SK-N-SH treated with all-trans-retinoic acid at 6 μM for 48 hours (cell line): ENCODE measurements at regions not wholly inside any gene's neighbourhood (a gene's known extent, or its start where the extent isn't known, plus 50 kb on each side); places are given as distances from the start of the nearest gene placed in this dataset.

Experiments
- ATAC-seq: fragments of 200-7000 bp; cut with Tn5 transposase; 3 replicates; pipeline ENCODE4 v1.9.1; 2020; ENCODE audit warnings: mild to moderate bottlenecking, moderate library complexity
- ARNTL ChIP-seq: fragments of 450-650 bp; formaldehyde crosslinking; IDR thresholded peaks from 2 replicates; pipeline ENCODE4 v1.5.0; 2020; ENCODE audit warnings: low read depth, mild to moderate bottlenecking, moderate library complexity, borderline replicate concordance
- BACH2 ChIP-seq: fragments of 250-450 bp; sonication (Bioruptor Pico); IDR thresholded peaks from 2 replicates; pipeline ENCODE4 v1.9.0; 2021; ENCODE audit warnings: mild to moderate bottlenecking, borderline replicate concordance
- CSDC2 ChIP-seq: fragments of 250-450 bp; sonication (Bioruptor Pico); IDR thresholded peaks from 2 replicates; pipeline ENCODE4 v1.5.0; 2020; ENCODE audit warnings: mild to moderate bottlenecking, moderate library complexity
- ESRRG ChIP-seq: fragments of 250-450 bp; sonication (Bioruptor Pico); IDR thresholded peaks from 2 replicates; pipeline ENCODE4 v1.6.1; 2021; ENCODE audit warnings: mild to moderate bottlenecking
- GLIS3 ChIP-seq: fragments of 250-450 bp; sonication (Bioruptor Pico); IDR thresholded peaks from 2 replicates; pipeline ENCODE4 v1.5.0; 2020; ENCODE audit warnings: mild to moderate bottlenecking, moderate library complexity
- ISL1 ChIP-seq: fragments of 250-450 bp; sonication (Bioruptor Pico); IDR thresholded peaks from 2 replicates; pipeline ENCODE4 v2.1.2; 2022; ENCODE audit warnings: mild to moderate bottlenecking, moderate library complexity
- OSR1 ChIP-seq: fragments of 250-450 bp; sonication (Bioruptor Pico); IDR thresholded peaks from 2 replicates; pipeline ENCODE4 v1.8.0; 2022; ENCODE audit warnings: moderate library complexity, mild to moderate bottlenecking, inconsistent platforms
- PPARA ChIP-seq: fragments of 250-450 bp; sonication (Bioruptor Pico); IDR thresholded peaks from 2 replicates; pipeline ENCODE4 v1.5.0; 2020; ENCODE audit warnings: mild to moderate bottlenecking, borderline replicate concordance
- RARB ChIP-seq: fragments of 250-450 bp; sonication (Bioruptor Pico); IDR thresholded peaks from 2 replicates; pipeline ENCODE4 v1.8.0; 2021; ENCODE audit warnings: mild to moderate bottlenecking, moderate library complexity
- TCF4 ChIP-seq: fragments of 250-450 bp; sonication (Bioruptor Pico); IDR thresholded peaks from 2 replicates; pipeline ENCODE4 v1.8.0; 2021; ENCODE audit warnings: mild to moderate bottlenecking, moderate library complexity, borderline replicate concordance
- TOX ChIP-seq: fragments of 250-450 bp; sonication (Bioruptor Pico); IDR thresholded peaks from 2 replicates; pipeline ENCODE4 v1.8.0; 2021; ENCODE audit warnings: mild to moderate bottlenecking, moderate library complexity, borderline replicate concordance
- ZC3H10 ChIP-seq: fragments of 250-450 bp; sonication (Bioruptor Pico); IDR thresholded peaks from 2 replicates; pipeline ENCODE4 v1.5.1; 2021; ENCODE audit warnings: mild to moderate bottlenecking, moderate library complexity
- ZFP3 ChIP-seq: fragments of 250-450 bp; sonication (Bioruptor Pico); IDR thresholded peaks from 2 replicates; pipeline ENCODE4 v1.5.0; 2020; ENCODE audit warnings: mild to moderate bottlenecking, moderate library complexity
- ZFP30 ChIP-seq: fragments of 450-650 bp; formaldehyde crosslinking; IDR thresholded peaks from 2 replicates; pipeline ENCODE4 v1.5.0; 2022; ENCODE audit warnings: mild to moderate bottlenecking, moderate library complexity
- ZNF565 ChIP-seq: fragments of 450-650 bp; formaldehyde crosslinking; conservative IDR thresholded peaks from 2 replicates; pipeline ENCODE4 v1.5.0; 2020; ENCODE audit warnings: low read depth, mild to moderate bottlenecking, moderate library complexity
- ZNF70 ChIP-seq: fragments of 450-650 bp; formaldehyde crosslinking; IDR thresholded peaks from 2 replicates; pipeline ENCODE4 v1.5.0; 2020; ENCODE audit warnings: mild to moderate bottlenecking, moderate library complexity
- ZNF8 ChIP-seq: fragments of 450-650 bp; formaldehyde crosslinking; IDR thresholded peaks from 2 replicates; pipeline ENCODE4 v1.5.0; 2020; ENCODE audit warnings: mild to moderate bottlenecking, moderate library complexity
- TF ChIP-seq, protein P1 (sequence below): fragments of 250-450 bp; sonication (Bioruptor Pico); IDR thresholded peaks from 2 replicates; pipeline ENCODE4 v1.5.1; 2021; ENCODE audit warnings: mild to moderate bottlenecking, moderate library complexity
- TF ChIP-seq, protein P2 (sequence below): fragments of 250-450 bp; sonication (Bioruptor Pico); IDR thresholded peaks from 2 replicates; pipeline ENCODE4 v1.8.0; 2021; ENCODE audit warnings: low read depth, mild to moderate bottlenecking, moderate library complexity, borderline replicate concordance
- TF ChIP-seq, protein P3 (sequence below): fragments of 250-450 bp; sonication (Bioruptor Pico); IDR thresholded peaks from 2 replicates; pipeline ENCODE4 v1.8.0; 2020; ENCODE audit warnings: mild to moderate bottlenecking, moderate library complexity, borderline replicate concordance

DNA sequence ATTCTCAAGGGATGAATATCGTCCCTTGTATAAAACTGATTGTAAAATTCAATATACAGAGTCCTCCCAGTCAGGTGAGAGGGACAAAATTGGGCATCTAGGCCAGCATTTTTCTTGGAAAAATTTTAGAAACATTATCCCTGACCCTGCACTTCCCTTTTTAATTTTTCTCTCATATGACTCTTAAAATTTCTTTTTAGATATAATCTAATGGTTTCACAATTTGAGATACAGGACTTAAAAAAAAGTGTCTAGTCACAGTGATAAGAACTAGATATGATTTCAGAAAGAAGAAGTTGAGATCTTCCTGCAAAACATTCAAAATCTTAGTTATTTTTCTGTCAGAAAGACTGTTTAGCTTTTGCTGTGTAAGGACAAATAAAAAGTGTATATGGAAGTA, 270.8 kb upstream of the PPFIA2 start:
- no peak for ATAC-seq
- TF ChIP-seq, protein P1, sequence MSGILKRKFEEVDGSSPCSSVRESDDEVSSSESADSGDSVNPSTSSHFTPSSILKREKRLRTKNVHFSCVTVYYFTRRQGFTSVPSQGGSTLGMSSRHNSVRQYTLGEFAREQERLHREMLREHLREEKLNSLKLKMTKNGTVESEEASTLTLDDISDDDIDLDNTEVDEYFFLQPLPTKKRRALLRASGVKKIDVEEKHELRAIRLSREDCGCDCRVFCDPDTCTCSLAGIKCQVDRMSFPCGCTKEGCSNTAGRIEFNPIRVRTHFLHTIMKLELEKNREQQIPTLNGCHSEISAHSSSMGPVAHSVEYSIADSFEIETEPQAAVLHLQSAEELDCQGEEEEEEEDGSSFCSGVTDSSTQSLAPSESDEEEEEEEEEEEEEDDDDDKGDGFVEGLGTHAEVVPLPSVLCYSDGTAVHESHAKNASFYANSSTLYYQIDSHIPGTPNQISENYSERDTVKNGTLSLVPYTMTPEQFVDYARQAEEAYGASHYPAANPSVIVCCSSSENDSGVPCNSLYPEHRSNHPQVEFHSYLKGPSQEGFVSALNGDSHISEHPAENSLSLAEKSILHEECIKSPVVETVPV (CRISPR knock-in tag), result no peak
- TF ChIP-seq ZNF565, result no peak

DNA sequence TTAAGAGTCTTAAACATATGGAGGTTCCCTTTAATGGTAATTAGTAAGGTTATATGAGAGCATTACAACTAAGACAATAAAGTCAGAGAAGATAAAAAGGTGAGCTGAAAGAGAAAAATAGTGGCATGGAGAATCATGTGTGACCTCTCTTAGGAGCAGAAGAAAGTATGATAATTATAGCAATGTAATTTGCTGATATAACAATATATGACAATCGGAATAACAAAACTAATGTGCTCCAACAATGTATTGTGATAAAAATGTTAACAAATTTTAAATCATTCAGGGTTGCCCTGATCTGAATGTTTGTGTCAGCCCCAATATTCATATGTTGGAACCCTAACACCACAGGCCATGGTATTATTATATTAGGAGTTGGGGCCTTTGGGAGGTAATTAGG, 269.6 kb upstream of the PPFIA2 start:
- no peak for TF ChIP-seq ZNF565
- TF ChIP-seq OSR1 (CRISPR knock-in tag), result no peak
- no peak for TF ChIP-seq TOX (CRISPR knock-in tag)
- no peak for TF ChIP-seq BACH2
- no peak for TF ChIP-seq RARB (CRISPR knock-in tag)
- TF ChIP-seq, protein P2, sequence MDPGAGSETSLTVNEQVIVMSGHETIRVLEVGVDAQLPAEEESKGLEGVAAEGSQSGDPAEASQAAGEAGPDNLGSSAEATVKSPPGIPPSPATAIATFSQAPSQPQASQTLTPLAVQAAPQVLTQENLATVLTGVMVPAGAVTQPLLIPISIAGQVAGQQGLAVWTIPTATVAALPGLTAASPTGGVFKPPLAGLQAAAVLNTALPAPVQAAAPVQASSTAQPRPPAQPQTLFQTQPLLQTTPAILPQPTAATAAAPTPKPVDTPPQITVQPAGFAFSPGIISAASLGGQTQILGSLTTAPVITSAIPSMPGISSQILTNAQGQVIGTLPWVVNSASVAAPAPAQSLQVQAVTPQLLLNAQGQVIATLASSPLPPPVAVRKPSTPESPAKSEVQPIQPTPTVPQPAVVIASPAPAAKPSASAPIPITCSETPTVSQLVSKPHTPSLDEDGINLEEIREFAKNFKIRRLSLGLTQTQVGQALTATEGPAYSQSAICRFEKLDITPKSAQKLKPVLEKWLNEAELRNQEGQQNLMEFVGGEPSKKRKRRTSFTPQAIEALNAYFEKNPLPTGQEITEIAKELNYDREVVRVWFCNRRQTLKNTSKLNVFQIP (CRISPR knock-in tag), result no peak
- no peak for TF ChIP-seq ARNTL (CRISPR knock-in tag)
- no peak for TF ChIP-seq ZNF70
- TF ChIP-seq GLIS3 (CRISPR knock-in tag), result no peak
- TF ChIP-seq, protein P1 (CRISPR knock-in tag), result no peak
- no peak for TF ChIP-seq CSDC2 (CRISPR knock-in tag)
- no peak for TF ChIP-seq PPARA (CRISPR knock-in tag)
- TF ChIP-seq ZFP30 (CRISPR knock-in tag), result no peak
- ATAC-seq, result no peak

DNA sequence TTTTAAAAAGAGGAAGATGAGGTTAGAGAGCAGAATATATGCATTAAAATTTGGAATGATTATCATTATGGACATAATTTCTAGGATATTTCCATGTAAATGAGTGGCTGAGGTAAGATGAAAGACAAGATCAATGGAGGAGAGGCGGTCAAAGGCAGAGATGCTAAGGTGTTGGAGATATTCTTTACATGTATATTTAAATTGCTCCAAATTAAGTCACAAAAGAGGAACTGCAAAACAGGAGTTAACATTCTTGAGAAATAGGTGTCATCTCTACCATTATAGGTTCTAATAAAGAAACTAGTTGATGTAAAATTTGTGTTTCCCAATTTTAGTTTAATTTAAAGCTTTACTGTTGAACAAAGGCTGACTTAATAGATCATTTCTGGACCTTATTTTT, 268.5 kb upstream of the PPFIA2 start:
- ATAC-seq, result no peak
- TF ChIP-seq PPARA (CRISPR knock-in tag), result no peak
- no peak for TF ChIP-seq RARB (CRISPR knock-in tag)
- no peak for TF ChIP-seq ZNF8 (CRISPR knock-in tag)
- no peak for TF ChIP-seq ISL1 (CRISPR knock-in tag)
- TF ChIP-seq, protein P3, sequence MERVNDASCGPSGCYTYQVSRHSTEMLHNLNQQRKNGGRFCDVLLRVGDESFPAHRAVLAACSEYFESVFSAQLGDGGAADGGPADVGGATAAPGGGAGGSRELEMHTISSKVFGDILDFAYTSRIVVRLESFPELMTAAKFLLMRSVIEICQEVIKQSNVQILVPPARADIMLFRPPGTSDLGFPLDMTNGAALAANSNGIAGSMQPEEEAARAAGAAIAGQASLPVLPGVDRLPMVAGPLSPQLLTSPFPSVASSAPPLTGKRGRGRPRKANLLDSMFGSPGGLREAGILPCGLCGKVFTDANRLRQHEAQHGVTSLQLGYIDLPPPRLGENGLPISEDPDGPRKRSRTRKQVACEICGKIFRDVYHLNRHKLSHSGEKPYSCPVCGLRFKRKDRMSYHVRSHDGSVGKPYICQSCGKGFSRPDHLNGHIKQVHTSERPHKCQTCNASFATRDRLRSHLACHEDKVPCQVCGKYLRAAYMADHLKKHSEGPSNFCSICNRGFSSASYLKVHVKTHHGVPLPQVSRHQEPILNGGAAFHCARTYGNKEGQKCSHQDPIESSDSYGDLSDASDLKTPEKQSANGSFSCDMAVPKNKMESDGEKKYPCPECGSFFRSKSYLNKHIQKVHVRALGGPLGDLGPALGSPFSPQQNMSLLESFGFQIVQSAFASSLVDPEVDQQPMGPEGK, result no peak
- TF ChIP-seq TOX (CRISPR knock-in tag), result no peak
- TF ChIP-seq ARNTL (CRISPR knock-in tag), result no peak
- TF ChIP-seq, protein P2 (CRISPR knock-in tag), result no peak
- no peak for TF ChIP-seq ESRRG (CRISPR knock-in tag)
- no peak for TF ChIP-seq ZC3H10 (CRISPR knock-in tag)

DNA sequence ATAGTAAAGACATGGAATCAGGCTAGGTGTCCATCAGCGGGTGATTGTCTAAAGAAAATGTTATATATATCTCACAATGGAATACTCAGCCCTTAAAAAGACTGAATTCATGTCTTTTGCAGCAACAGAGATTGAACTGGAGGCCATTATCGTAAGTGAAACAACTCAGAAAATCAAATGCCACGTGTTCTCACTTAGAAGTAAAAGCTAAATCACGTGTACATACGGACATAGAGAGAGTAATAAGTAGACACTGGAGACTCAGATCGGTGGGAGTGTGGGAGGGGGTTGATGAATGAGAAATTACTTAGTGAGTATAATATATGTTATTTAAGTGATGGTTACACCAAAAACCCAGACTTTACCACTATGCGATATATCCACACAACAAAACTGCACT, 266.3 kb upstream of the PPFIA2 start:
- no peak for ATAC-seq
- TF ChIP-seq, protein P2 (CRISPR knock-in tag), result no peak
- no peak for TF ChIP-seq TOX (CRISPR knock-in tag)
- no peak for TF ChIP-seq TCF4 (CRISPR knock-in tag)
- no peak for TF ChIP-seq CSDC2 (CRISPR knock-in tag)
- TF ChIP-seq ZFP30 (CRISPR knock-in tag), result no peak
- no peak for TF ChIP-seq ZNF8 (CRISPR knock-in tag)
- TF ChIP-seq ZFP3 (CRISPR knock-in tag), result no peak
- TF ChIP-seq RARB (CRISPR knock-in tag), result no peak
- no peak for TF ChIP-seq ARNTL (CRISPR knock-in tag)
- TF ChIP-seq, protein P1 (CRISPR knock-in tag), result no peak
